SK-N-SH treated with all-trans-retinoic acid at 6 μM for 48 hours (cell line): ENCODE measurements at regions not wholly inside any gene's neighbourhood (a gene's known extent, or its start where the extent isn't known, plus 50 kb on each side); places are given as distances from the start of the nearest gene placed in this dataset.

Experiments
- ATAC-seq: fragments of 200-7000 bp; cut with Tn5 transposase; 3 replicates; pipeline ENCODE4 v1.9.1; 2020; ENCODE audit warnings: mild to moderate bottlenecking, moderate library complexity
- ARNTL ChIP-seq: fragments of 450-650 bp; formaldehyde crosslinking; IDR thresholded peaks from 2 replicates; pipeline ENCODE4 v1.5.0; 2020; ENCODE audit warnings: low read depth, mild to moderate bottlenecking, moderate library complexity, borderline replicate concordance
- BACH2 ChIP-seq: fragments of 250-450 bp; sonication (Bioruptor Pico); IDR thresholded peaks from 2 replicates; pipeline ENCODE4 v1.9.0; 2021; ENCODE audit warnings: mild to moderate bottlenecking, borderline replicate concordance
- CREB5 ChIP-seq: fragments of 250-450 bp; sonication (Bioruptor Pico); IDR thresholded peaks from 2 replicates; pipeline ENCODE4 v1.5.1; 2020; ENCODE audit warnings: low read depth, mild to moderate bottlenecking, moderate library complexity
- CSRNP3 ChIP-seq: fragments of 250-450 bp; sonication (Bioruptor Pico); IDR thresholded peaks from 2 replicates; pipeline ENCODE4 v1.5.1; 2021; ENCODE audit warnings: mild to moderate bottlenecking, moderate library complexity
- ESRRG ChIP-seq: fragments of 250-450 bp; sonication (Bioruptor Pico); IDR thresholded peaks from 2 replicates; pipeline ENCODE4 v1.6.1; 2021; ENCODE audit warnings: mild to moderate bottlenecking
- GLIS3 ChIP-seq: fragments of 250-450 bp; sonication (Bioruptor Pico); IDR thresholded peaks from 2 replicates; pipeline ENCODE4 v1.5.0; 2020; ENCODE audit warnings: mild to moderate bottlenecking, moderate library complexity
- ISL1 ChIP-seq: fragments of 250-450 bp; sonication (Bioruptor Pico); IDR thresholded peaks from 2 replicates; pipeline ENCODE4 v2.1.2; 2022; ENCODE audit warnings: mild to moderate bottlenecking, moderate library complexity
- PPARA ChIP-seq: fragments of 250-450 bp; sonication (Bioruptor Pico); IDR thresholded peaks from 2 replicates; pipeline ENCODE4 v1.5.0; 2020; ENCODE audit warnings: mild to moderate bottlenecking, borderline replicate concordance
- RARB ChIP-seq: fragments of 250-450 bp; sonication (Bioruptor Pico); IDR thresholded peaks from 2 replicates; pipeline ENCODE4 v1.8.0; 2021; ENCODE audit warnings: mild to moderate bottlenecking, moderate library complexity
- TOX ChIP-seq: fragments of 250-450 bp; sonication (Bioruptor Pico); IDR thresholded peaks from 2 replicates; pipeline ENCODE4 v1.8.0; 2021; ENCODE audit warnings: mild to moderate bottlenecking, moderate library complexity, borderline replicate concordance
- ZC3H10 ChIP-seq: fragments of 250-450 bp; sonication (Bioruptor Pico); IDR thresholded peaks from 2 replicates; pipeline ENCODE4 v1.5.1; 2021; ENCODE audit warnings: mild to moderate bottlenecking, moderate library complexity
- ZFP3 ChIP-seq: fragments of 250-450 bp; sonication (Bioruptor Pico); IDR thresholded peaks from 2 replicates; pipeline ENCODE4 v1.5.0; 2020; ENCODE audit warnings: mild to moderate bottlenecking, moderate library complexity
- ZFP30 ChIP-seq: fragments of 450-650 bp; formaldehyde crosslinking; IDR thresholded peaks from 2 replicates; pipeline ENCODE4 v1.5.0; 2022; ENCODE audit warnings: mild to moderate bottlenecking, moderate library complexity
- ZNF565 ChIP-seq: fragments of 450-650 bp; formaldehyde crosslinking; conservative IDR thresholded peaks from 2 replicates; pipeline ENCODE4 v1.5.0; 2020; ENCODE audit warnings: low read depth, mild to moderate bottlenecking, moderate library complexity
- ZNF70 ChIP-seq: fragments of 450-650 bp; formaldehyde crosslinking; IDR thresholded peaks from 2 replicates; pipeline ENCODE4 v1.5.0; 2020; ENCODE audit warnings: mild to moderate bottlenecking, moderate library complexity
- ZNF8 ChIP-seq: fragments of 450-650 bp; formaldehyde crosslinking; IDR thresholded peaks from 2 replicates; pipeline ENCODE4 v1.5.0; 2020; ENCODE audit warnings: mild to moderate bottlenecking, moderate library complexity
- TF ChIP-seq, protein P1 (sequence below): fragments of 250-450 bp; sonication (Bioruptor Pico); IDR thresholded peaks from 2 replicates; pipeline ENCODE4 v1.8.0; 2020; ENCODE audit warnings: mild to moderate bottlenecking, moderate library complexity, borderline replicate concordance
- TF ChIP-seq, protein P2 (sequence below): fragments of 250-450 bp; sonication (Bioruptor Pico); IDR thresholded peaks from 2 replicates; pipeline ENCODE4 v1.8.0; 2021; ENCODE audit warnings: low read depth, mild to moderate bottlenecking, moderate library complexity, borderline replicate concordance

DNA sequence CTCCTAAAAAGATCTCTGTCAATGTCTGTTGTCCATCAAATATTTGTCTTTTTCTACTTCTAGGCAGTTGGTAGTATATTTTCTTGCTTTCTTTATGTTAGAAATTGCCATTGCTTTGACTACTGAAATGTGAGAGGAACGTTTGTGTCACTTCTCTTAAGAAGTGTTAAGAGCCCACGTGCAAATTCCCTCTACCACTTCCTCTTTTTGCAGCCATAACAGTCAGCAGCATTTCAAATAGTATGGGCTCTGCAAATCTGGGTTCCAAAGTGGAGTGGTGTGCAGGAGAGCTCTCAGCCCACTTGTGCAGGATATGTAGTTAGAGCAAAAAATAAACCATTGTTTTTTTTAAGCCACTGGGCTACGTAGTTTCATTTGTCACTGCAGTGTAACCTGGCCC lies 314.0 kb downstream of the MEIS1 start:
- TF ChIP-seq, protein P1, sequence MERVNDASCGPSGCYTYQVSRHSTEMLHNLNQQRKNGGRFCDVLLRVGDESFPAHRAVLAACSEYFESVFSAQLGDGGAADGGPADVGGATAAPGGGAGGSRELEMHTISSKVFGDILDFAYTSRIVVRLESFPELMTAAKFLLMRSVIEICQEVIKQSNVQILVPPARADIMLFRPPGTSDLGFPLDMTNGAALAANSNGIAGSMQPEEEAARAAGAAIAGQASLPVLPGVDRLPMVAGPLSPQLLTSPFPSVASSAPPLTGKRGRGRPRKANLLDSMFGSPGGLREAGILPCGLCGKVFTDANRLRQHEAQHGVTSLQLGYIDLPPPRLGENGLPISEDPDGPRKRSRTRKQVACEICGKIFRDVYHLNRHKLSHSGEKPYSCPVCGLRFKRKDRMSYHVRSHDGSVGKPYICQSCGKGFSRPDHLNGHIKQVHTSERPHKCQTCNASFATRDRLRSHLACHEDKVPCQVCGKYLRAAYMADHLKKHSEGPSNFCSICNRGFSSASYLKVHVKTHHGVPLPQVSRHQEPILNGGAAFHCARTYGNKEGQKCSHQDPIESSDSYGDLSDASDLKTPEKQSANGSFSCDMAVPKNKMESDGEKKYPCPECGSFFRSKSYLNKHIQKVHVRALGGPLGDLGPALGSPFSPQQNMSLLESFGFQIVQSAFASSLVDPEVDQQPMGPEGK (CRISPR knock-in tag): no peak
- no peak for TF ChIP-seq ZFP30 (CRISPR knock-in tag)
- TF ChIP-seq CREB5: no peak
- no peak for TF ChIP-seq ISL1 (CRISPR knock-in tag)
- no peak for TF ChIP-seq ZC3H10 (CRISPR knock-in tag)
- no peak for TF ChIP-seq ARNTL (CRISPR knock-in tag)
- TF ChIP-seq BACH2 (CRISPR knock-in tag): no peak
- TF ChIP-seq ZNF8: no peak
- TF ChIP-seq TOX (CRISPR knock-in tag): no peak
- no peak for TF ChIP-seq ZFP3
- no peak for ATAC-seq

GRCh38 chr2:66749566-66749965 lies 314.6 kb downstream of the MEIS1 start:
- TF ChIP-seq PPARA (CRISPR knock-in tag): no peak
- TF ChIP-seq ZNF8: no peak
- no peak for TF ChIP-seq ZNF70 (CRISPR knock-in tag)
- no peak for TF ChIP-seq CSRNP3 (CRISPR knock-in tag)
- ATAC-seq: no peak

DNA sequence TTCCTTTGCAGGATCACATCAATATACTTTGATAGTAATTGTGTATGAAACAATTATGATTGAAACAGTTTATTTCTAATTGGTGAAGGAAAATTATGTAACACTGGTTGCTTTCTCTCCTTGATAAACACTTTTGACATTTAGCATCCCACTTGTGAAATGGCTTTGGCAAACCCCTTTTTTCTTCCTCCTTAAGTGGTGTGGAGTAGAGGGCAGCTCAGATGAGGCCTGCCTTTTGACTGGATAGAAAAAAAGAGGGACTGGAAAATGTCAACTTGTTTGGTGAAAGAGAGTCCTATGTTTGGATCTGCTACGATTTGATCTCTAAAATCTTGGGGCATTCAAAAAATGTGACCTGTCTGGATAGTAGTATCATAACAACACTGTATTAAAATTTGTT lies 318.3 kb downstream of the MEIS1 start:
- TF ChIP-seq ISL1 (CRISPR knock-in tag) (0 out of 2 replicates have a peak, but pooled peaks have one; percentile 20), RARB (no peak)
- no peak for ATAC-seq

DNA sequence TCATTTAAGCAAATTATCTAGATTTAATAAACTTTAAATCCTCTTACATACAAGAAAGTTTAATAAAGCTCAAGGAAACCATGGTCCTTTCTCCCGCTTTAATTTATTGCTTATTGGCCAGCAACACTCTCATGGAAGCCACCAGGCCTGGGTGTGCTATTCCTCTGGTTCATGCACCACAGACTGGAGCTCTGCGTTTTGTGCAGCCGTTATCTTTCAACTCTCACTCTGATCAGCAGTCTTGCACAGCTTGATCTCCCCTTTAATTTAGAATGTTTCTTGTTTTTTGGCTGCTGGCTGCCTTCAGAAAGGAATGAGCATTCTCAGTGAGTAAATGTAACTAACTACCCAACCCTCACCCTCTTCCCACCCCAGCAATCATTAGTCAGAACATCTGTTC lies 318.7 kb downstream of the MEIS1 start:
- ATAC-seq: no peak
- TF ChIP-seq, protein P2, sequence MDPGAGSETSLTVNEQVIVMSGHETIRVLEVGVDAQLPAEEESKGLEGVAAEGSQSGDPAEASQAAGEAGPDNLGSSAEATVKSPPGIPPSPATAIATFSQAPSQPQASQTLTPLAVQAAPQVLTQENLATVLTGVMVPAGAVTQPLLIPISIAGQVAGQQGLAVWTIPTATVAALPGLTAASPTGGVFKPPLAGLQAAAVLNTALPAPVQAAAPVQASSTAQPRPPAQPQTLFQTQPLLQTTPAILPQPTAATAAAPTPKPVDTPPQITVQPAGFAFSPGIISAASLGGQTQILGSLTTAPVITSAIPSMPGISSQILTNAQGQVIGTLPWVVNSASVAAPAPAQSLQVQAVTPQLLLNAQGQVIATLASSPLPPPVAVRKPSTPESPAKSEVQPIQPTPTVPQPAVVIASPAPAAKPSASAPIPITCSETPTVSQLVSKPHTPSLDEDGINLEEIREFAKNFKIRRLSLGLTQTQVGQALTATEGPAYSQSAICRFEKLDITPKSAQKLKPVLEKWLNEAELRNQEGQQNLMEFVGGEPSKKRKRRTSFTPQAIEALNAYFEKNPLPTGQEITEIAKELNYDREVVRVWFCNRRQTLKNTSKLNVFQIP: no peak
- TF ChIP-seq ARNTL (CRISPR knock-in tag): no peak
- TF ChIP-seq GLIS3 (CRISPR knock-in tag): no peak
- TF ChIP-seq CSRNP3 (CRISPR knock-in tag): no peak
- no peak for TF ChIP-seq ZNF70 (CRISPR knock-in tag)
- TF ChIP-seq TOX (CRISPR knock-in tag): no peak
- TF ChIP-seq CREB5: no peak

- no peak for TF ChIP-seq ESRRG (CRISPR knock-in tag)
- no peak for TF ChIP-seq ZNF565 (CRISPR knock-in tag)
- no peak for TF ChIP-seq ZNF8
- no peak for TF ChIP-seq RARB
- no peak for TF ChIP-seq CSRNP3 (CRISPR knock-in tag)
- no peak for TF ChIP-seq GLIS3 (CRISPR knock-in tag)
- no peak for ATAC-seq
These were observed 321.0 kb downstream of the MEIS1 start for GRCh38 chr2:66755974-66756373.
